ENCODE measurements at regions not wholly inside any gene's neighbourhood (a gene's known extent, or its start where the extent isn't known, plus 50 kb on each side); places are given as distances from the start of the nearest gene placed in this dataset.

- no peak for TF ChIP-seq FOXA1 (IDR thresholded peaks at IDR 0.05)
- TF ChIP-seq SP1 (IDR thresholded peaks at IDR 0.05) = no peak
- no peak for TF ChIP-seq FOXM1 (IDR thresholded peaks at IDR 0.05; ENCODE audit: borderline replicate concordance)
- TF ChIP-seq SUZ12 (IDR thresholded peaks at IDR 0.05) = no peak
- TF ChIP-seq ZNF384 (IDR thresholded peaks at IDR 0.05) = no peak
- no peak for TF ChIP-seq TARDBP (IDR thresholded peaks at IDR 0.05)
These were observed 179.0 kb upstream of the DDX18 start for GRCh38 chr2:117635481-117635880.

Data from HEK293T (cell line).